HCT116 (cell line): ENCODE measurements at regions not wholly inside any gene's neighbourhood (a gene's known extent, or its start where the extent isn't known, plus 50 kb on each side); places are given as distances from the start of the nearest gene placed in this dataset.

ENCODE experiments used
- RAD21 ChIP-seq: IDR thresholded peaks from 2 replicates; pipeline ENCODE4 v1.6.1; 2012; ENCODE audit warnings: low read depth, mild to moderate bottlenecking
- TF ChIP-seq, protein P1 (sequence below), 3 experiments: fragments of 200-600 bp in 1 of 3; sonication (generic) in 1 of 3; IDR thresholded peaks in 2 of 3; conservative IDR thresholded peaks in 1 of 3; 2 replicates each; pipeline ENCODE4 v1.5.1; 2012 to 2017; ENCODE audit warnings: low read depth in 2 of 3, low read length in 2 of 3, antibody characterized with exemption in 1 of 3, borderline replicate concordance in 1 of 3, control low read depth in 1 of 3, mild to moderate bottlenecking in 1 of 3, mixed read lengths in 1 of 3, mixed run types in 1 of 3, moderate library complexity in 1 of 3; ENCODE audit not compliant: insufficient read depth in 1 of 3

DNA sequence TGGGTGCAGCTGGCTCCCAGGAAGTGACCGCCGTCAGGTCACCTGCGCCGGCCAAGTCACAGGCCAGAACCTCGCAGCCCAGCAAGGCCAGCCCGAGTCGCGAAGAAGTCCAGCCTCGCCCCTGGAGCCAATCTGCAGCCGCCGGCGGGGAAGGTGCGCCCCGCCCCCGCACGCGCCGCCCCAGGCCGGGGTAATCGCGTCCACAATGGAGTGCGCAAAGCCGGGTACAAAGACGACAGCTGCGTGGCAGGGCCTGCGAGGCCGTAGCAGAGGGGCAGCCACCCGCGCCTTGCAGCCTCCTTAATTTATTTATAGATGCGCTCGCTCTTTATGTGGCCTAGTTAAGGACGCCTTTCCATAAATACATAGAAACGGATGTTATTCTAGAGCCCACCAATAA, 139.4 kb upstream of the CPEB2 start:
- TF ChIP-seq, protein P1, sequence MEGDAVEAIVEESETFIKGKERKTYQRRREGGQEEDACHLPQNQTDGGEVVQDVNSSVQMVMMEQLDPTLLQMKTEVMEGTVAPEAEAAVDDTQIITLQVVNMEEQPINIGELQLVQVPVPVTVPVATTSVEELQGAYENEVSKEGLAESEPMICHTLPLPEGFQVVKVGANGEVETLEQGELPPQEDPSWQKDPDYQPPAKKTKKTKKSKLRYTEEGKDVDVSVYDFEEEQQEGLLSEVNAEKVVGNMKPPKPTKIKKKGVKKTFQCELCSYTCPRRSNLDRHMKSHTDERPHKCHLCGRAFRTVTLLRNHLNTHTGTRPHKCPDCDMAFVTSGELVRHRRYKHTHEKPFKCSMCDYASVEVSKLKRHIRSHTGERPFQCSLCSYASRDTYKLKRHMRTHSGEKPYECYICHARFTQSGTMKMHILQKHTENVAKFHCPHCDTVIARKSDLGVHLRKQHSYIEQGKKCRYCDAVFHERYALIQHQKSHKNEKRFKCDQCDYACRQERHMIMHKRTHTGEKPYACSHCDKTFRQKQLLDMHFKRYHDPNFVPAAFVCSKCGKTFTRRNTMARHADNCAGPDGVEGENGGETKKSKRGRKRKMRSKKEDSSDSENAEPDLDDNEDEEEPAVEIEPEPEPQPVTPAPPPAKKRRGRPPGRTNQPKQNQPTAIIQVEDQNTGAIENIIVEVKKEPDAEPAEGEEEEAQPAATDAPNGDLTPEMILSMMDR (IDR thresholded peaks at IDR 0.05 in 2 of 3, conservative IDR thresholded peaks at IDR 0.05 in 1 of 3; ENCODE audit: borderline replicate concordance in 1 of 3, insufficient read depth in 1 of 3, low read depth in 2 of 3, low read length in 2 of 3): no peak
- TF ChIP-seq RAD21: no peak
